ENCODE measurements at regions not wholly inside any gene's neighbourhood (a gene's known extent, or its start where the extent isn't known, plus 50 kb on each side); places are given as distances from the start of the nearest gene placed in this dataset.

DNA sequence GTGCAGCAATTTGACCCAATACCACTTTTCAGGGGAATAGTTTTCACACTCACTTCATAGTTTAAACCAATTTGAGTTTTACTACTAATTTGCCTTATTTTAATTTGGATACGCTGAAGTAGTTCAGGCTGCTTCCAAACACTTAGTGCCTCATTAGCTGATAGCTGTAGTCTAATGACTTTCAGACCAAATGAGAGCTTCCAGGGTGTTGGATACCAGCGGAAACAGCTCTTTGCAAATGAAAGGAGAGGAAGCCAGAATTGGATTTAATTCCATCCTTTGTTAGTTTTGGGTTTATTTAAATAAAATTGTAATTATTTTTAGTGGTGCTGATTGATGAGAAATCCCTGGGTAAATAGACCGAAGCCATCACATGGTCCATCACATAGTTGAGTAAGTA is 158.3 kb upstream of the SEL1L start:
- TF ChIP-seq, protein P1, sequence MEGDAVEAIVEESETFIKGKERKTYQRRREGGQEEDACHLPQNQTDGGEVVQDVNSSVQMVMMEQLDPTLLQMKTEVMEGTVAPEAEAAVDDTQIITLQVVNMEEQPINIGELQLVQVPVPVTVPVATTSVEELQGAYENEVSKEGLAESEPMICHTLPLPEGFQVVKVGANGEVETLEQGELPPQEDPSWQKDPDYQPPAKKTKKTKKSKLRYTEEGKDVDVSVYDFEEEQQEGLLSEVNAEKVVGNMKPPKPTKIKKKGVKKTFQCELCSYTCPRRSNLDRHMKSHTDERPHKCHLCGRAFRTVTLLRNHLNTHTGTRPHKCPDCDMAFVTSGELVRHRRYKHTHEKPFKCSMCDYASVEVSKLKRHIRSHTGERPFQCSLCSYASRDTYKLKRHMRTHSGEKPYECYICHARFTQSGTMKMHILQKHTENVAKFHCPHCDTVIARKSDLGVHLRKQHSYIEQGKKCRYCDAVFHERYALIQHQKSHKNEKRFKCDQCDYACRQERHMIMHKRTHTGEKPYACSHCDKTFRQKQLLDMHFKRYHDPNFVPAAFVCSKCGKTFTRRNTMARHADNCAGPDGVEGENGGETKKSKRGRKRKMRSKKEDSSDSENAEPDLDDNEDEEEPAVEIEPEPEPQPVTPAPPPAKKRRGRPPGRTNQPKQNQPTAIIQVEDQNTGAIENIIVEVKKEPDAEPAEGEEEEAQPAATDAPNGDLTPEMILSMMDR (IDR thresholded peaks at IDR 0.05), result no peak
- DNase-seq, result no peak
- no peaks in the 10 kb centered on the region for H3K4me1 ChIP-seq (ENCODE audit: insufficient read depth, low read length)
- no peaks in the 10 kb centered on the region for H3K36me3 ChIP-seq (ENCODE audit: insufficient read depth, low read length)
- CTCF ChIA-PET, result no interaction called here
- H3K36me3 Mint-ChIP-seq (ENCODE audit: low read depth), result no peaks in the 10 kb centered on the region
- H3K9me3 Mint-ChIP-seq, result peaks cover 2% of the 10 kb centered on the region
- no peak overlapping the region for H3K27ac ChIP-seq (ENCODE audit: low read depth in 1 of 2, low read length in 2 of 2)
- H3K27me3 Mint-ChIP-seq, result no peaks in the 10 kb centered on the region
- POLR2A ChIA-PET, result no interaction called here
- no peak overlapping the region for H3K4me3 ChIP-seq (ENCODE audit: low read length)
- intact Hi-C loops (cut with DNase I, micrococcal nuclease), result no loop called here
- H3K27me3 ChIP-seq (ENCODE audit: control insufficient read depth in 1 of 2, insufficient read depth in 2 of 2, low read length in 2 of 2), result no peaks in the 10 kb centered on the region
- no peak overlapping the region for H3K27ac Mint-ChIP-seq
- ATAC-seq (ENCODE audit: poor library complexity), result no peak
- H3K4me1 Mint-ChIP-seq (ENCODE audit: low read depth), result no peaks in the 10 kb centered on the region
- no peaks in the 10 kb centered on the region for H3K9me3 ChIP-seq (ENCODE audit: control insufficient read depth in 1 of 2, insufficient read depth in 1 of 2, low read length in 2 of 2)
- H3K4me3 Mint-ChIP-seq, result no peak overlapping the region

DNA sequence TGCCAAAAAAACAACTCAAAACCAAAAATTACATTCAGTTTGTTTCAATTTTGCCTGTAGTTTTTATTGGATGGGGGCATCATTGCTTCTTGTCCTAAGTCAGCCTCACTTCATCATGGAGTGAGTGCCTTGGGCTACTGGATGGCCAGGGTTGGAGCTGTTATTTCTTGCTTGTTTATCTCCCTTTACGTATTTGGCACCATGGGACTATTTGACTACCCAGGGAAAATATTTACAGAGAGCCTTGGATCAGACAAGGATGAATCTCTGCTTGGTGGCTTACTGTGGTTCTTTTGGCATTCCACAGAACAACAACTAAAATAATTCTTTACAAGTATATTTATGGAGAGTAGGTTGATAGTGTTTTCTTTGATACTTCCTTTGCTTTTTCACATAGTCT is 160.8 kb upstream of the SEL1L start:
- no peaks in the 10 kb centered on the region for H3K36me3 Mint-ChIP-seq (ENCODE audit: low read depth)
- H3K27ac Mint-ChIP-seq, result no peak overlapping the region
- CTCF ChIA-PET, result interaction anchor here (0.7 kb wide), 1 partner anchor 21 kb away, joined by 3 read pairs; no protein-coding TSS in a partner anchor
- ATAC-seq (ENCODE audit: poor library complexity), result no peak
- no peaks in the 10 kb centered on the region for H3K4me1 ChIP-seq (ENCODE audit: insufficient read depth, low read length)
- H3K27me3 Mint-ChIP-seq, result peaks cover 6% of the 10 kb centered on the region
- H3K4me3 ChIP-seq (ENCODE audit: low read length), result no peak overlapping the region
- intact Hi-C loops (cut with DNase I, micrococcal nuclease), result no loop called here
- no peaks in the 10 kb centered on the region for H3K27me3 ChIP-seq (ENCODE audit: control insufficient read depth in 1 of 2, insufficient read depth in 2 of 2, low read length in 2 of 2)
- no peaks in the 10 kb centered on the region for H3K36me3 ChIP-seq (ENCODE audit: insufficient read depth, low read length)
- H3K9me3 Mint-ChIP-seq, result peaks cover 2% of the 10 kb centered on the region
- POLR2A ChIA-PET, result no interaction called here
- TF ChIP-seq, protein P1 (IDR thresholded peaks at IDR 0.05), result no peak
- H3K9me3 ChIP-seq (ENCODE audit: control insufficient read depth in 1 of 2, insufficient read depth in 1 of 2, low read length in 2 of 2), result no peaks in the 10 kb centered on the region
- H3K4me3 Mint-ChIP-seq, result no peak overlapping the region
- H3K4me1 Mint-ChIP-seq (ENCODE audit: low read depth), result no peaks in the 10 kb centered on the region
- H3K27ac ChIP-seq (ENCODE audit: low read depth in 1 of 2, low read length in 2 of 2), result no peak overlapping the region
- DNase-seq, result no peak

DNA sequence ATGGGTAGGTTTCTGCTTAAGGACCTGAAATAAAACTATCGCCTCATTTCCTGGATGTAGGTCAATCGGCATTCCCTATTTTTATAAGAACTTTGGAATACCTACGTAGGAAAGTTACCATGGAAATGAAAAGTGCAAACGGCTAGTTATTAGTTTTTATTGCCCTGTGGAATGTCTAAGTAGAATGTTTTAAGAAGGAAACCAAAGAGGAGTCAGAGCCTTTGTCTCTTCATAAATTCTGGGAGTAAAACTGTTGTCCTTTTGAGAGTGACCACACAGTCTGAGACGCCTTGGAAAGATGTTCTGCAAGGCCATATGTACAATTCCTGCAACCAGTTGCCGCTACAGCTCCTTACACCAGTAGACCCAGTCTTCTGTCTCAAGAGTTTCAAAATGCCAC is 176.0 kb upstream of the SEL1L start:
- H3K4me1 Mint-ChIP-seq (ENCODE audit: low read depth), result no peaks in the 10 kb centered on the region
- H3K36me3 Mint-ChIP-seq (ENCODE audit: low read depth), result no peaks in the 10 kb centered on the region
- H3K27ac ChIP-seq (ENCODE audit: low read depth in 1 of 2, low read length in 2 of 2), result no peak overlapping the region
- no peaks in the 10 kb centered on the region for H3K27me3 Mint-ChIP-seq
- H3K9me3 ChIP-seq (ENCODE audit: control insufficient read depth in 1 of 2, insufficient read depth in 1 of 2, low read length in 2 of 2), result no peaks in the 10 kb centered on the region
- ATAC-seq (ENCODE audit: poor library complexity), result no peak
- no peak overlapping the region for H3K27ac Mint-ChIP-seq
- no peaks in the 10 kb centered on the region for H3K36me3 ChIP-seq (ENCODE audit: insufficient read depth, low read length)
- no peaks in the 10 kb centered on the region for H3K4me1 ChIP-seq (ENCODE audit: insufficient read depth, low read length)
- peaks cover 2% of the 10 kb centered on the region for H3K9me3 Mint-ChIP-seq
- POLR2A ChIA-PET, result no interaction called here
- DNase-seq, result no peak
- no peaks in the 10 kb centered on the region for H3K27me3 ChIP-seq (ENCODE audit: control insufficient read depth in 1 of 2, insufficient read depth in 2 of 2, low read length in 2 of 2)
- no peak overlapping the region for H3K4me3 ChIP-seq (ENCODE audit: low read length)
- intact Hi-C loops (cut with DNase I, micrococcal nuclease), result no loop called here
- CTCF ChIA-PET, result no interaction called here
- TF ChIP-seq, protein P1 (IDR thresholded peaks at IDR 0.05), result no peak
- H3K4me3 Mint-ChIP-seq, result no peak overlapping the region

Measured in CD4-positive, alpha-beta T cell (primary cell).